Activated T-helper 1 cell treated with anti-CD3 and anti-CD28 coated beads, Interleukin-2, amount 50 U/mL, for 16 hours (primary cell): ENCODE measurements at regions not wholly inside any gene's neighbourhood (a gene's known extent, or its start where the extent isn't known, plus 50 kb on each side); places are given as distances from the start of the nearest gene placed in this dataset.
"Not testable (repeated sequence)": the region's sequence is repeated elsewhere in the genome, so short reads cannot be mapped to it uniquely, and the experiment has no call there.

Experiments
- DNase-seq, 2 donors: peaks; one replicate each; pipeline ENCODE4 v3.0.0-alpha.2; 2020; ENCODE audit warnings: low read depth in 1 of 2, low spot score in 1 of 2

- no peak for DNase-seq
These were observed 225.1 kb upstream of the RASA1 start for GRCh38 chr5:87042554-87042953.

- DNase-seq = no peak
These were observed 219.5 kb upstream of the RASA1 start for GRCh38 chr5:87048156-87048555.

- not testable (repeated sequence) for DNase-seq
These were observed 218.7 kb upstream of the RASA1 start for GRCh38 chr5:87049012-87049411.

GRCh38 chr5:87051502-87052113 lies 216.1 kb upstream of the RASA1 start:
- DNase-seq = no peak

GRCh38 chr5:87053146-87053545 lies 214.5 kb upstream of the RASA1 start:
- no peak for DNase-seq

GRCh38 chr5:87054821-87055220 lies 212.9 kb upstream of the RASA1 start:
- DNase-seq = no peak

- no peak for DNase-seq
These were observed 206.6 kb upstream of the RASA1 start for GRCh38 chr5:87061046-87061445.

- DNase-seq = no peak
These were observed 198.4 kb upstream of the RASA1 start for GRCh38 chr5:87069311-87069710.

- no peak for DNase-seq
These were observed 197.6 kb upstream of the RASA1 start for GRCh38 chr5:87069974-87070608.

GRCh38 chr5:87074072-87074471 lies 193.6 kb upstream of the RASA1 start:
- DNase-seq = no peak

- no peak for DNase-seq
These were observed 192.6 kb upstream of the RASA1 start for GRCh38 chr5:87074934-87075541.

- DNase-seq = no peak
These were observed 191.3 kb upstream of the RASA1 start for GRCh38 chr5:87076411-87076810.

- no peak for DNase-seq
These were observed 190.8 kb upstream of the RASA1 start for GRCh38 chr5:87076931-87077330.

- no peak for DNase-seq
These were observed 188.5 kb upstream of the RASA1 start for GRCh38 chr5:87079219-87079618.

- no peak for DNase-seq
These were observed 186.7 kb upstream of the RASA1 start for GRCh38 chr5:87081016-87081415.

- no peak for DNase-seq
These were observed 185.9 kb upstream of the RASA1 start for GRCh38 chr5:87081511-87082372.

GRCh38 chr5:87094347-87094746 lies 173.3 kb upstream of the RASA1 start:
- DNase-seq = no peak

GRCh38 chr5:87094833-87095232 lies 172.8 kb upstream of the RASA1 start:
- DNase-seq = no peak

- no peak for DNase-seq
These were observed 171.9 kb upstream of the RASA1 start for GRCh38 chr5:87095787-87096186.

- no peak for DNase-seq
These were observed 170.0 kb upstream of the RASA1 start for GRCh38 chr5:87097664-87098063.

GRCh38 chr5:87099291-87099839 lies 168.3 kb upstream of the RASA1 start:
- DNase-seq = no peak

- no peak for DNase-seq
These were observed 167.7 kb upstream of the RASA1 start for GRCh38 chr5:87099968-87100367.
